Neural progenitor cell (in vitro differentiated cells): ENCODE measurements at regions not wholly inside any gene's neighbourhood (a gene's known extent, or its start where the extent isn't known, plus 50 kb on each side); places are given as distances from the start of the nearest gene placed in this dataset.

ENCODE experiments used
- CTCF ChIP-seq: fragments of 200-600 bp; sonication (generic); IDR thresholded peaks from 2 replicates; pipeline ENCODE4 v1.5.1; 2017; ENCODE audit warnings: antibody characterized with exemption, mild to moderate bottlenecking
- EZH2 ChIP-seq: fragments of 200-600 bp; sonication (generic); IDR thresholded peaks from 2 replicates; pipeline ENCODE4 v1.6.1; 2017; ENCODE audit warnings: antibody characterized with exemption, mild to moderate bottlenecking, moderate library complexity
- EZH2phosphoT487 ChIP-seq: fragments of 200-600 bp; sonication (generic); IDR thresholded peaks from 2 replicates; pipeline ENCODE4 v1.6.1; 2017; ENCODE audit warnings: antibody characterized with exemption

- TF ChIP-seq CTCF, result no peak
- TF ChIP-seq EZH2phosphoT487, result no peak
- no peak for TF ChIP-seq EZH2
Observed at GRCh38 chr5:61614606-61615005, 282.5 kb downstream of the ZSWIM6 start.
